ENCODE measurements at regions not wholly inside any gene's neighbourhood (a gene's known extent, or its start where the extent isn't known, plus 50 kb on each side); places are given as distances from the start of the nearest gene placed in this dataset.
"Not testable (repeated sequence)": the region's sequence is repeated elsewhere in the genome, so short reads cannot be mapped to it uniquely, and the experiment has no call there.

GRCh38 chr6:98044791-98045470, 761.9 kb upstream of the MMS22L start:
- DNase-seq, result no peak

- DNase-seq, result no peak
These were observed 764.1 kb upstream of the MMS22L start for GRCh38 chr6:98047164-98047563.

GRCh38 chr6:98047871-98048270, 764.9 kb upstream of the MMS22L start:
- no peak for DNase-seq

- DNase-seq, result no peak
These were observed 771.4 kb upstream of the MMS22L start for GRCh38 chr6:98054453-98054852.

GRCh38 chr6:98056955-98057354, 773.9 kb upstream of the MMS22L start:
- DNase-seq, result no peak

GRCh38 chr6:98067375-98067774, 767.0 kb upstream of the POU3F2 start:
- DNase-seq, result no peak

GRCh38 chr6:98088537-98088936, 745.8 kb upstream of the POU3F2 start:
- not testable (repeated sequence) for DNase-seq

GRCh38 chr6:98092331-98092730, 742.0 kb upstream of the POU3F2 start:
- no peak for DNase-seq

- DNase-seq, result no peak
These were observed 739.7 kb upstream of the POU3F2 start for GRCh38 chr6:98094696-98095095.

GRCh38 chr6:98107801-98108200, 726.6 kb upstream of the POU3F2 start:
- no peak for DNase-seq

GRCh38 chr6:98116455-98116854, 717.9 kb upstream of the POU3F2 start:
- no peak for DNase-seq

- no peak for DNase-seq
These were observed 717.3 kb upstream of the POU3F2 start for GRCh38 chr6:98117068-98117467.

GRCh38 chr6:98118397-98119045, 715.9 kb upstream of the POU3F2 start:
- no peak for DNase-seq

GRCh38 chr6:98124171-98124570, 710.2 kb upstream of the POU3F2 start:
- no peak for DNase-seq

- DNase-seq, result no peak
These were observed 702.9 kb upstream of the POU3F2 start for GRCh38 chr6:98131290-98131990.

GRCh38 chr6:98136333-98136732, 698.0 kb upstream of the POU3F2 start:
- no peak for DNase-seq

- DNase-seq, result no peak
These were observed 697.0 kb upstream of the POU3F2 start for GRCh38 chr6:98137391-98137790.

- no peak for DNase-seq
These were observed 691.5 kb upstream of the POU3F2 start for GRCh38 chr6:98142839-98143238.

GRCh38 chr6:98146656-98147055, 687.7 kb upstream of the POU3F2 start:
- DNase-seq, result no peak

GRCh38 chr6:98156580-98156979, 677.8 kb upstream of the POU3F2 start:
- DNase-seq, result no peak

- DNase-seq, result no peak
These were observed 654.8 kb upstream of the POU3F2 start for GRCh38 chr6:98179606-98180005.

GRCh38 chr6:98200084-98200483, 634.3 kb upstream of the POU3F2 start:
- no peak for DNase-seq

- DNase-seq, result no peak
These were observed 631.1 kb upstream of the POU3F2 start for GRCh38 chr6:98203170-98203806.

GRCh38 chr6:98212468-98212867, 621.9 kb upstream of the POU3F2 start:
- DNase-seq, result no peak
